Neural cell (in vitro differentiated cells): ENCODE measurements at regions not wholly inside any gene's neighbourhood (a gene's known extent, or its start where the extent isn't known, plus 50 kb on each side); places are given as distances from the start of the nearest gene placed in this dataset.

Experiments used
- H2AFZ ChIP-seq: fragments of 200-600, 300-800 bp; sonication (generic), shearing (Covaris generic); 2 replicates; pipeline ENCODE4 v1.6.0; 2014; ENCODE audit warnings: low read depth, mild to moderate bottlenecking, antibody characterized with exemption, low read length, moderate library complexity
- H3F3A ChIP-seq: fragments of 200-600 bp; shearing (Covaris generic); 2 replicates; pipeline ENCODE4 v1.6.1; 2016; ENCODE audit warnings: mild to moderate bottlenecking, moderate library complexity, mixed read lengths, antibody characterized with exemption, low read length; ENCODE audit not compliant: insufficient read depth, poor library complexity, severe bottlenecking
- H3K27ac ChIP-seq: fragments of 200-600, 300-800 bp; sonication (generic), shearing (Covaris generic); 2 replicates; pipeline ENCODE4 v1.5.1; 2014; ENCODE audit warnings: mild to moderate bottlenecking, low read length, moderate library complexity
- H3K27me3 ChIP-seq: fragments of 300-800, 200-600 bp; sonication (generic), shearing (Covaris generic); 2 replicates; pipeline ENCODE4 v1.6.0; 2014; ENCODE audit warnings: mild to moderate bottlenecking, low read depth, low read length, moderate library complexity; ENCODE audit not compliant: insufficient read depth
- H3K36me3 ChIP-seq: fragments of 300-800, 200-600 bp; sonication (generic), shearing (Covaris generic); 2 replicates; pipeline ENCODE4 v1.5.1; 2014; ENCODE audit warnings: mild to moderate bottlenecking, antibody characterized with exemption, low read length, moderate library complexity; ENCODE audit not compliant: insufficient read depth
- H3K4me2 ChIP-seq: fragments of 300-800, 200-600 bp; sonication (generic), shearing (Covaris generic); 2 replicates; pipeline ENCODE4 v1.6.0; 2014; ENCODE audit warnings: mild to moderate bottlenecking, low read length
- H3K4me3 ChIP-seq: fragments of 300-800, 200-600 bp; sonication (generic), shearing (Covaris generic); 2 replicates; pipeline ENCODE4 v1.5.1; 2014; ENCODE audit warnings: mild to moderate bottlenecking, low read length, moderate library complexity
- H3K79me2 ChIP-seq: fragments of 200-600 bp; shearing (Covaris generic); replicated peaks from 2 replicates; pipeline ENCODE4 v1.6.0; 2014; ENCODE audit warnings: mild to moderate bottlenecking, low read length, moderate library complexity; ENCODE audit not compliant: insufficient read depth
- H3K9ac ChIP-seq: fragments of 300-800, 200-600 bp; sonication (generic), shearing (Covaris generic); 2 replicates; pipeline ENCODE4 v1.6.1; 2016; ENCODE audit warnings: mild to moderate bottlenecking, low read length, mixed read lengths
- H3K9me2 ChIP-seq: fragments of 200-600 bp; shearing (Covaris generic); 2 replicates; pipeline ENCODE4 v1.6.1; 2016; ENCODE audit warnings: mild to moderate bottlenecking, low read length, mixed read lengths; ENCODE audit not compliant: insufficient read depth
- H3K9me3 ChIP-seq: fragments of 200-600, 300-800 bp; sonication (generic), shearing (Covaris generic); 2 replicates; pipeline ENCODE4 v1.6.1; 2016; ENCODE audit warnings: mild to moderate bottlenecking, mixed run types, low read length, moderate library complexity, mixed read lengths
- H4K20me1 ChIP-seq: fragments of 200-600 bp; shearing (Covaris generic); 2 replicates; pipeline ENCODE4 v1.6.1; 2016; ENCODE audit warnings: mild to moderate bottlenecking, mixed run types; ENCODE audit not compliant: insufficient read depth
- EP300 ChIP-seq: fragments of 450-650 bp; conservative IDR thresholded peaks from 2 replicates; pipeline ENCODE4 v1.6.1; 2014; ENCODE audit warnings: antibody characterized with exemption, mild to moderate bottlenecking, moderate library complexity; ENCODE audit not compliant: poor library complexity, severe bottlenecking
- EZH2 ChIP-seq: fragments of 200-600, 300-800 bp; shearing (Covaris generic), sonication (generic); IDR thresholded peaks from 2 replicates; pipeline ENCODE4 v1.6.1; 2014; ENCODE audit warnings: antibody characterized with exemption, low read length, borderline replicate concordance, mild to moderate bottlenecking; ENCODE audit not compliant: insufficient read depth, poor library complexity, severe bottlenecking
- MXI1 ChIP-seq: fragments of 450-650 bp; conservative IDR thresholded peaks from 2 replicates; pipeline ENCODE4 v1.6.1; 2014; ENCODE audit warnings: antibody characterized with exemption, mild to moderate bottlenecking; ENCODE audit not compliant: poor library complexity, severe bottlenecking
- POLR2AphosphoS5 ChIP-seq: IDR thresholded peaks from 2 replicates; pipeline ENCODE4 v1.6.1; 2012
- RAD21 ChIP-seq: fragments of 450-650 bp; conservative IDR thresholded peaks from 2 replicates; pipeline ENCODE4 v1.6.1; 2014; ENCODE audit warnings: antibody characterized with exemption, mild to moderate bottlenecking, moderate library complexity
- SMC3 ChIP-seq: fragments of 450-650 bp; conservative IDR thresholded peaks from 2 replicates; pipeline ENCODE4 v1.6.1; 2014; ENCODE audit warnings: antibody characterized with exemption, mild to moderate bottlenecking, moderate library complexity; ENCODE audit not compliant: poor library complexity
- TAF1 ChIP-seq: IDR thresholded peaks from 2 replicates; pipeline ENCODE4 v1.6.1; 2012; ENCODE audit warnings: low read depth
- TF ChIP-seq, protein P1 (sequence below): IDR thresholded peaks from 2 replicates; pipeline ENCODE4 v1.6.1; 2012; ENCODE audit warnings: borderline replicate concordance
- TF ChIP-seq, protein P2 (sequence below): fragments of 450-650 bp; IDR thresholded peaks from 2 replicates; pipeline ENCODE4 v1.5.1; 2014; ENCODE audit warnings: antibody characterized with exemption, mild to moderate bottlenecking, moderate library complexity; ENCODE audit not compliant: poor library complexity, severe bottlenecking

DNA sequence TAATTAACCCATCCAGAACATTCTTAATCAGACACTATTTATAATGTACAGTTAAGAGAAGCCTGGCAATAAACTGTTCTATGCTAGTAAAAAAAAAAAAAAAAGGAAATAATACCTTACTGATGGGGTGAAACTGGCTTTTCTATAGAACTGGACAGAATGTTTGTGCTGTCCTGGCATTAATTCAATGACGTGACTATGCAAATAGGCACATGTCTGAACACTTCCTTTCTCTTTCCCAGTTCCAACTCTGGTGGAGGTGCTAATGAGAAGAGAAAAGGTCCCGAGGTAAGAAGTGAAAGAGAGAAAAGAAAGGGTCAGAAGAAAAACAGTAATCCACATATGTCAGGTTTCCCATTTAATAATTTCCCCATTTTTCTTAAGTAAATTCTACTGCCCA is 508.4 kb downstream of the ZEB2 start:
- Histone ChIP-seq H3K4me2 (no peak overlapping the region), H3K27ac (no peak overlapping the region), H3K27me3 (no peaks in the 10 kb centered on the region), H3K4me3 (no peak overlapping the region), H2AFZ (no peak overlapping the region), H3K36me3 (no peaks in the 10 kb centered on the region), H3K9me2 (no peaks in the 10 kb centered on the region), H3K9me3 (no peaks in the 10 kb centered on the region), H3K9ac (no peak overlapping the region), H3F3A (no peaks in the 10 kb centered on the region), H3K79me2 (no peaks in the 10 kb centered on the region), H4K20me1 (no peaks in the 10 kb centered on the region)
- TF ChIP-seq EZH2, result no peak
- no peak for TF ChIP-seq RAD21
- no peak for TF ChIP-seq SMC3
- TF ChIP-seq EP300, result no peak
- no peak for TF ChIP-seq POLR2AphosphoS5
- no peak for TF ChIP-seq TAF1
- TF ChIP-seq MXI1, result no peak
- TF ChIP-seq, protein P1, sequence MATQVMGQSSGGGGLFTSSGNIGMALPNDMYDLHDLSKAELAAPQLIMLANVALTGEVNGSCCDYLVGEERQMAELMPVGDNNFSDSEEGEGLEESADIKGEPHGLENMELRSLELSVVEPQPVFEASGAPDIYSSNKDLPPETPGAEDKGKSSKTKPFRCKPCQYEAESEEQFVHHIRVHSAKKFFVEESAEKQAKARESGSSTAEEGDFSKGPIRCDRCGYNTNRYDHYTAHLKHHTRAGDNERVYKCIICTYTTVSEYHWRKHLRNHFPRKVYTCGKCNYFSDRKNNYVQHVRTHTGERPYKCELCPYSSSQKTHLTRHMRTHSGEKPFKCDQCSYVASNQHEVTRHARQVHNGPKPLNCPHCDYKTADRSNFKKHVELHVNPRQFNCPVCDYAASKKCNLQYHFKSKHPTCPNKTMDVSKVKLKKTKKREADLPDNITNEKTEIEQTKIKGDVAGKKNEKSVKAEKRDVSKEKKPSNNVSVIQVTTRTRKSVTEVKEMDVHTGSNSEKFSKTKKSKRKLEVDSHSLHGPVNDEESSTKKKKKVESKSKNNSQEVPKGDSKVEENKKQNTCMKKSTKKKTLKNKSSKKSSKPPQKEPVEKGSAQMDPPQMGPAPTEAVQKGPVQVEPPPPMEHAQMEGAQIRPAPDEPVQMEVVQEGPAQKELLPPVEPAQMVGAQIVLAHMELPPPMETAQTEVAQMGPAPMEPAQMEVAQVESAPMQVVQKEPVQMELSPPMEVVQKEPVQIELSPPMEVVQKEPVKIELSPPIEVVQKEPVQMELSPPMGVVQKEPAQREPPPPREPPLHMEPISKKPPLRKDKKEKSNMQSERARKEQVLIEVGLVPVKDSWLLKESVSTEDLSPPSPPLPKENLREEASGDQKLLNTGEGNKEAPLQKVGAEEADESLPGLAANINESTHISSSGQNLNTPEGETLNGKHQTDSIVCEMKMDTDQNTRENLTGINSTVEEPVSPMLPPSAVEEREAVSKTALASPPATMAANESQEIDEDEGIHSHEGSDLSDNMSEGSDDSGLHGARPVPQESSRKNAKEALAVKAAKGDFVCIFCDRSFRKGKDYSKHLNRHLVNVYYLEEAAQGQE, result no peak
- TF ChIP-seq, protein P2, sequence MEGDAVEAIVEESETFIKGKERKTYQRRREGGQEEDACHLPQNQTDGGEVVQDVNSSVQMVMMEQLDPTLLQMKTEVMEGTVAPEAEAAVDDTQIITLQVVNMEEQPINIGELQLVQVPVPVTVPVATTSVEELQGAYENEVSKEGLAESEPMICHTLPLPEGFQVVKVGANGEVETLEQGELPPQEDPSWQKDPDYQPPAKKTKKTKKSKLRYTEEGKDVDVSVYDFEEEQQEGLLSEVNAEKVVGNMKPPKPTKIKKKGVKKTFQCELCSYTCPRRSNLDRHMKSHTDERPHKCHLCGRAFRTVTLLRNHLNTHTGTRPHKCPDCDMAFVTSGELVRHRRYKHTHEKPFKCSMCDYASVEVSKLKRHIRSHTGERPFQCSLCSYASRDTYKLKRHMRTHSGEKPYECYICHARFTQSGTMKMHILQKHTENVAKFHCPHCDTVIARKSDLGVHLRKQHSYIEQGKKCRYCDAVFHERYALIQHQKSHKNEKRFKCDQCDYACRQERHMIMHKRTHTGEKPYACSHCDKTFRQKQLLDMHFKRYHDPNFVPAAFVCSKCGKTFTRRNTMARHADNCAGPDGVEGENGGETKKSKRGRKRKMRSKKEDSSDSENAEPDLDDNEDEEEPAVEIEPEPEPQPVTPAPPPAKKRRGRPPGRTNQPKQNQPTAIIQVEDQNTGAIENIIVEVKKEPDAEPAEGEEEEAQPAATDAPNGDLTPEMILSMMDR, result no peak

DNA sequence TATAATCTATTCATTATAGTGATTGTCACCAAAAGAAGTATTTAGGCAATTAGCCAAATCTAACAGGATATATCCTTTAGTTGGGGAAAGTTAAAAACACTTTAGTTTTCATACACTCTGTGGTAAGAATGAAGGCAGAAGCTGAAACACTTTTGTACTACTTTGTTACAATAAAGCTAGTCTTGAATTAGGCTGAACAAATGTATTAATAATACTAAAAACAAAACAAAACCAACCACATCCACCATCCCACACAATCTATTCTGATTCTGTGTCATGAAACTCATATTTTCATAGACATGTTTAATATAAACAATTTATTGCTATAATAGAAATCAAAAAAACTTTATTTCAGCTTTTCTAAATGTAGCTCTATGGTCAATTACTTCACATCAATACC is 508.8 kb downstream of the ZEB2 start:
- H3K9me3 ChIP-seq, result no peaks in the 10 kb centered on the region
- H2AFZ ChIP-seq, result no peak overlapping the region
- no peaks in the 10 kb centered on the region for H3K79me2 ChIP-seq
- H3K9ac ChIP-seq, result no peak overlapping the region
- H3K27me3 ChIP-seq, result no peaks in the 10 kb centered on the region
- TF ChIP-seq EP300 (no peak), POLR2AphosphoS5 (no peak), SMC3 (no peak)
- no peaks in the 10 kb centered on the region for H3F3A ChIP-seq
- no peak overlapping the region for H3K4me3 ChIP-seq
- no peaks in the 10 kb centered on the region for H3K9me2 ChIP-seq
- H4K20me1 ChIP-seq, result no peaks in the 10 kb centered on the region
- H3K4me2 ChIP-seq, result no peak overlapping the region
- H3K27ac ChIP-seq, result no peak overlapping the region
- no peaks in the 10 kb centered on the region for H3K36me3 ChIP-seq
